ENCODE measurements at regions not wholly inside any gene's neighbourhood (a gene's known extent, or its start where the extent isn't known, plus 50 kb on each side); places are given as distances from the start of the nearest gene placed in this dataset.
A peak's percentile ranks its signal among the peaks of the same experiment; 100 is the strongest.

- DNase-seq = peak in 1 of 2 donors; percentile 34
Measured at GRCh38 chr6:227074-227782, 65.1 kb upstream of the DUSP22 start.

GRCh38 chr6:227812-228338 lies 64.4 kb upstream of the DUSP22 start:
- no peak for DNase-seq

DNA sequence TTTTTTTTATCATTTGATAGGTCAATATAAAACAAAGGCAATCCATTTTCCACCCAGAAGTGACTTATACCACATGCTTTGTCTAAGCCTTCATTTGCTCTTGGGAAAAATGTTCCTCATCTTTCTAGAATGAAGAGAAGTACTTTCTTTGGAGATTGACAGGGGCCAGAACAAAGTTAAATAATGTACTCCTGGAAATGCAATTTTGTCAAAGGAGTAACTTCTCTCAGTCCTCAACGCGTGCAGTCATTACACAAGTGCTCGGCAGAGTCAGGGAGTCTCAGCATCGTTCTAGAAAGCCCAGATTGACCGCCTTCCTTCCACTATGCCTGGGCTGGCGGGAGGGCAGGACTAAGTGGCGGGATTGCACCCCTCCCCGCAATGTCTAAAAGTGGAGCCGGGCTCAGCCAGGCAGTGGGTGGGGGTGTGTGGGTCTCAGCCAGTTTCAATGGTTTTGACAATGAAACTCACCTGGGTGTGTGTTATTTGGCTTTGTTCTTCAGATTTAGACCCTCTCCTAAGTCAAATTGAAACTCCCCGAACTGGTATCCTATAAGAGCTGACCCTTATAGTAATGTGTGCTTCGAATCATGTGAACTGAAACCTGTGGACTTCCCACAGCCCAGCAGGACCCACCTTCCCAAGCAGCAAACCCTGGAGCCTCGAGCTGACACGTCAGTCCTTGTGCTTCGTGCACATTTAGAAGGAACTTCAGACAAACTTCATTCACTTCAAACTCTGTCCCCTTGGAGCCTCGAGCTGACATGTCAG lies 63.2 kb upstream of the DUSP22 start:
- no peak for DNase-seq

- no peak for DNase-seq
Measured at GRCh38 chr6:231779-232178, 60.5 kb upstream of the DUSP22 start.

DNA sequence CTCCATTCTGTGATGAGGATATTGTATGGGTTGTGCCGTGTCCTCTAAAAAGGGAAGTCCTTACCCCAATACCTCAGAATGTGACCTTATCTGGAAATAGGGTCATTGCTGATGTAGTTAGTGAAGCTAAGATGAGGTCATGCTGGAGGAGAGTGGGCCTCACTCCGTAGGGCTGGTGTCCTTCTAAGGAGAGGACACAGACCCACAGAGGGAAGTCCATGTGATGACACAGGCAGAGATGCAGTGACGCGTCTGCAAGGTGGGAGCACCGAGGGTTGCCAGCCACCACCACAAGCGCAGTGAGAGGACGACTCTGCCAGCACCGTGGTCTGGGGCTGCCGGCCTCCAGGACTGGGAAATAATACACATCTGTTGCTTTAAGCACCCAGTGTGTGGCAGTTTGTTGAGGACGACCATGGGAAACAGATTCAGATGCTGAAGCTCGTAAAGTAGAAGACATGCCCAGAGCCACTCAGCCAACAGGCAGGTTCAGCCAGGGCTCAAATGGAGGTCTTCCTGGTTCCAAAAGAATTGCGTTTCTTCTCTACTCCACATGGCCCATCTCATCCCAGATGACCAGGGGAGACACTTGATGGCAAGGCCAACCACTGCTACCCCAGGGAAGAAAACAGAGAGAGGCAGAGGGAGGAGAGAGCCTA lies 59.2 kb upstream of the DUSP22 start:
- no peak for DNase-seq

DNA sequence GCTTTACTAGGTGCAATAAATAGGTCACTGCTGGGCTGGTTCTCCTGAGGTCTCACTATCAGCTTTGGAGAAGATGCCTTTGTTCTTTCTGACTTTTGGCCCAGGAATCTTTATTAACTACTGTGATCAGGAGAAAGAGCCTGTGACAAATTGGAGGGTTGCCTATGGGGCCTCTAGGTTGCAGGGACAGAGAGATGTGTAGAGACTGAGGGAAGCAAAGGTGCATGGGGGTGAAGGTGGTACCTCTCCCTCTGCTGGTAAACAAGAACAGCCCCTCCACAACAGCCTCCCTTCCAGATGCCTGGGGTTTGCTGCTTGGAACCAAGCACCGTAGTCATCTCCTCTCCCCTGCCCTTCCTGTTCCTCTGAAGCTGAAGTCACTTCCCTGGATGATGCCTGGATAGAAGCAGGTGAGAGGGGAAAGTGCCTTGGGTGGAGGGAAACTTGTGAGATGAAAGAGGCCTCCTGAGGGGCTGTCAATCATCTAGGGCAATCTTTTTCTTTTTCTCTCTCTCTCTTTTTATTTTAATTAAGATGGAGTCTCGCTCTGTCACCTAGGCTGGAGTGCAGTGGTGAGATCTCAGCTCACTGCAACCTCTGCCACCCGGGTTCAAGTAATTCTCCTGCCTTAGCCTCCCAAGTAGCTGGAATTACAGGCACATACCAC lies 57.4 kb upstream of the DUSP22 start:
- no peak for DNase-seq

DNA sequence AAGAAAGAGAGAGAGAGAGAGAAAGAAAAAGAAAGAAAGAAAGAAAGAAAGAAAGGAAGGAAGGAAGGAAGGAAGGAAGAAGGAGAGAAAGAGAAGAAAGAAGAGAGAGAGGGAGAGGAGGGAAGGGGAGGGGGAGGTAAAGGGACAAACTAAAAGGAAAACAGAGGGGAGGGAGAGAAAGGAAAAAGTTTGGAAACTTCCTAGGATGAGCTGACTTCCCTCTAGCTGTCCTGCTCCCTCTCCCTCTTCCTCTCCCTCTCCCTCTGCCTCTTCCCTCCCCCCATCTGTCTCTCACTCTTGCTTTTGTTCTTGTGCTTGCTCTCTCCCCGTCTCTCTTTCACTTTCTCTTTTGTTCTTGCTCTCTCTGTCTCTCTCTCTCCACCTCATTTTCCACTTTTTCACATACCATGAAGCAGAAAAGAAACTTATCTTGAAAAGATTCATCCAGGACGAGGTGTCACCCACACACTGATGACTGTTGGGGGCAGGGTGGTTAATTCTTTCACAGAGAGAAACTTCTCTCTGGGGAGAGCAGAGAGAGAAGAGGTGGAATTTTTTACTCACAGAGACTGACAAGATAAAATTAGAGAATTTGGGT lies 56.4 kb upstream of the DUSP22 start:
- peak; percentile 54 to 85 for DNase-seq

DNA sequence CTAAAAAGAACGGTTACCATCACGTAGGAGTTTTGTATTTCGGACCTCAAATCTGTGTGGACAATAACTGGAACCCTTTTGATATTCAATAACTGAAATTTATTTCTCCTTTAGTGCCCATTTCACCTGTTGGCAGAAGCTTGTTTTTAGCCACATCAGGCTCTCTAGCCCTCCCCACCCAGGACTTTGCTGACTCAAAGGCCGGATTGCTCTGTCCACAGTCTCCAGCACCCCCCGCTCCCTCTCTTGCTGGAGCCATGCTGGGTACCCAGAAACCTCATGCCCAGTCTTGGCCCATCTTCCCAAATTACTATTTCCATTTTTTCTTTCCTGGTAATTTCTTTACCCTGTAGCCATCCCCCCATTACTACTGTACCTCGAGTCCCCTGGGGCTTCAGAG lies 55.8 kb upstream of the DUSP22 start:
- no peak for DNase-seq

GRCh38 chr6:240151-240550 lies 52.1 kb upstream of the DUSP22 start:
- no peak for DNase-seq

GRCh38 chr6:241336-241865 lies 50.9 kb upstream of the DUSP22 start:
- no peak for DNase-seq

Measured in CD4-positive, alpha-beta T cell treated with Interferon alpha-2 for 1 hour (primary cell).